ENCODE measurements at regions not wholly inside any gene's neighbourhood (a gene's known extent, or its start where the extent isn't known, plus 50 kb on each side); places are given as distances from the start of the nearest gene placed in this dataset.

DNA sequence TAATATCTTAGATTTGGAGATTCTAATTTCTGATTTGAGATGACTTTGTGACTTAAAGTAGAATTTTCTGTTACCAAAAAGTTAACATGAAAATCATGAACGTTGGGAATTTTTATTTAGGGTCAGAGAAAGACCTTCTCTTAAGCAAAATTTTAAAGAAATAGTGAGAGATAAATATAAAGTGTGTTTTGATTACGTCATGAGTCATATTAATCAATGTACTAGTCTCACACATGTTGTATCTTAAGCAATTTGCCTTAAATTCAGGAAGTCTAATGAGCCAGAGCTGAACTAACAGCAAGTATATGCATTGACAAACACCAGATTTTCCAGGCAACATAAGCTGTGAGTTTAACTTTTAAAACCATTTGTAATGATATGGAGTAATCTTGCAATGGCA is 765.5 kb upstream of the SORCS1 start:
- CTCF ChIA-PET: no interaction called here
- H3K36me3 Mint-ChIP-seq (ENCODE audit: low read depth): no peaks in the 10 kb centered on the region

DNA sequence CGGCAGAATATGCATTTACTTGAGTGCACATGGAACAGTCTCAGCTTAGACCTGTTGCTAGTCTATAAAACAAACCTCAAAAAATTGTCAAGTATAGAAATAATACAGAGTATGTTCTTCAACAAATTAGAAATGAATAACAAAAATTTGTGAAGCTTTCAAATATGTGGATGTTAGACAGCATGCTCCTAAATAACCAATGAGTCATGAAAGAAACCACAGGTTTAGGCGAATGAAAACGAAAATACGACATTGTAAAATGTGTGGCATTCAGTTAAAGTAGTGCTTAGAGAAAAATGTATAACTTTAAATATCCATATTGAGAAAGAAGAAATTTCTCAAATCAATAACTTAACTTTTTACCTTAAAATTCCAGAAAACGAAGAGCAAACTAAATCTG is 760.0 kb upstream of the SORCS1 start:
- no peaks in the 10 kb centered on the region for H3K36me3 Mint-ChIP-seq (ENCODE audit: low read depth)
- no peaks in the 10 kb centered on the region for H3K27me3 Mint-ChIP-seq (ENCODE audit: low read depth)
- ChIA-PET POLR2A (no interaction called here), CTCF (no interaction called here)
- ATAC-seq: no peak
- DNase-seq: no peak
- no peaks in the 10 kb centered on the region for H3K4me1 Mint-ChIP-seq (ENCODE audit: low read depth)
- H3K4me3 Mint-ChIP-seq: no peak overlapping the region
- no peak overlapping the region for H3K27ac Mint-ChIP-seq
- H3K9me3 Mint-ChIP-seq (ENCODE audit: insufficient read depth): peaks cover 5% of the 10 kb centered on the region

More for the DNA sequence above, 765.5 kb upstream of the SORCS1 start:
- DNase-seq (no peak), ATAC-seq (no peak)
- H3K9me3 Mint-ChIP-seq (ENCODE audit: insufficient read depth): no peaks in the 10 kb centered on the region
- no peak overlapping the region for H3K4me3 Mint-ChIP-seq
- no peaks in the 10 kb centered on the region for H3K27me3 Mint-ChIP-seq (ENCODE audit: low read depth)
- no peak overlapping the region for H3K27ac Mint-ChIP-seq
- POLR2A ChIA-PET: no interaction called here
- H3K4me1 Mint-ChIP-seq (ENCODE audit: low read depth): no peaks in the 10 kb centered on the region

DNA sequence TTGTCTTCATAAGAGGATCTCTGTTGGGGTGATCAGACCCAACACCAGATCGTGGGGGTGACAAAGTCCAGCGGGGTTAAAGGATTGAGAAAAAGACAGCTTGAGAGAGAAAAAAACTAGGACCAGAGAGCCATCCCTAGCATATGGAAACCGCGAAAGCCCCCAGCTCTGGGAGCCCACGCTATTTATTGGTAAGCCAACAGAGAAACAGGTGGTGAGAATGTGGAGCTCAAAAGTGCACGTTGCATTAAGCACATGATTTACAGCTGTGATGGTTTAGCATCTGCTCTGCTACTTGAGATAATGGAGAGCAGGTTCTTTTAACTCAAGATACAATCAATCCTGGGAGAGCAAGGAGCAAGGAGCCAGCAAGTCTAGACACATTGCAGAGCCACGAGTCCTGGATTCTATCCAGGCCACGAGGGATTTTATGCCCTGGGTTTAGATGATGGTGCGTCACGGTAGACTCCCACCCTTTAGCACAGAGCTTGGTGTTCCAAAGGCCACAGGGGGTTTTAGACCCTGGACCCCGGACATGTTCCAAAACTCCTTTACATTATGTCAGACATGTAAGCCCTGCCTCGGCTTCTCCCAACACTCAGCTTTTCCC is 755.2 kb upstream of the SORCS1 start:
- CTCF ChIA-PET: no interaction called here
- DNase-seq (no peak), ATAC-seq (no peak)
- POLR2A ChIA-PET: no interaction called here
- Mint-ChIP-seq H3K27me3 (ENCODE audit: low read depth) (peaks cover 6% of the 10 kb centered on the region), H3K9me3 (ENCODE audit: insufficient read depth) (peaks cover 15% of the 10 kb centered on the region), H3K27ac (no peak overlapping the region), H3K4me3 (no peak overlapping the region), H3K4me1 (ENCODE audit: low read depth) (no peaks in the 10 kb centered on the region), H3K36me3 (ENCODE audit: low read depth) (no peaks in the 10 kb centered on the region)

DNA sequence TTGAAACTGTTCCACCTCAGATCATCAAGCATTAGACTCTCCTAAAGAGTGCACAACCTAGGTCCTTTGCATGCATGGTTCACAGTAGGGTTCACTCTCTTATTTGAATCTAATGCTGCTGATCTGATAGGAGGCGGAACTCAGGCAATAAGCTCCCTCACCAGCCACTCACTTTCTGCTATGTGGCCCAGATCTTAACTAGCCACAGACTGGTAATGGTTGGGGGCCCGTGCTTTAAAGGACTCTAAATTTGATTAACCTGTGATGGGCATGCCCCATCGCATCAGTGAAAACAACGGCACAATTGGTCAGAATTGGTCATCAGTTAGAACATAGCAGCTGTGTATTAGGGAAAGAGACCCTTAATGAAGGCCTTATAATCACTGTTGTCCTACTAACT is 753.7 kb upstream of the SORCS1 start:
- no peak for DNase-seq
- Mint-ChIP-seq H3K4me1 (ENCODE audit: low read depth) (no peaks in the 10 kb centered on the region), H3K36me3 (ENCODE audit: low read depth) (no peaks in the 10 kb centered on the region), H3K27ac (no peak overlapping the region), H3K27me3 (ENCODE audit: low read depth) (peaks cover 6% of the 10 kb centered on the region), H3K9me3 (ENCODE audit: insufficient read depth) (peaks cover 15% of the 10 kb centered on the region), H3K4me3 (no peak overlapping the region)
- ATAC-seq: no peak
- POLR2A ChIA-PET: no interaction called here
- CTCF ChIA-PET: no interaction called here

DNA sequence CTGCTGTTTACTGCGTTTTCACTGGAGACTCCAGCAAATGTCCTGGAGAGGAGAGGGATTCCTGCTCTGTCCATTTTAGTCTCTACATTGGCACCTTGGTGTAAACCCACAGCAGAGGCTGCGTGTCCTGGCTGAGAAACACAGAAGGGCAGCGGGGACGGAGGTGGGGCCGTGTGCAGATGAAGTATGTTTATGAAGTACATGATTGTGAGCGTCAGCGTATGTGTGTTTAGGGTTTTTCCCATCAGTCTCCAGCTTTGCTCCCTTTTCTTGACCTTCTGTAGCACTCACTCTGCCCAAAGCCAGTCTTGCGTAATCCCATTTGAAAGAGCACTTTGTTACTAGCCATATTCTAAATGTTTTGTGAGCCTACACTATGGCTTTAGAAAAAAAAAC is 750.7 kb upstream of the SORCS1 start:
- H3K27ac Mint-ChIP-seq: no peak overlapping the region
- ATAC-seq: no peak
- POLR2A ChIA-PET: no interaction called here
- CTCF ChIA-PET: no interaction called here
- no peaks in the 10 kb centered on the region for H3K36me3 Mint-ChIP-seq (ENCODE audit: low read depth)
- H3K4me3 Mint-ChIP-seq: no peak overlapping the region
- H3K27me3 Mint-ChIP-seq (ENCODE audit: low read depth): peaks cover 6% of the 10 kb centered on the region
- no peaks in the 10 kb centered on the region for H3K4me1 Mint-ChIP-seq (ENCODE audit: low read depth)
- peaks cover 15% of the 10 kb centered on the region for H3K9me3 Mint-ChIP-seq (ENCODE audit: insufficient read depth)
- no peak for DNase-seq

DNA sequence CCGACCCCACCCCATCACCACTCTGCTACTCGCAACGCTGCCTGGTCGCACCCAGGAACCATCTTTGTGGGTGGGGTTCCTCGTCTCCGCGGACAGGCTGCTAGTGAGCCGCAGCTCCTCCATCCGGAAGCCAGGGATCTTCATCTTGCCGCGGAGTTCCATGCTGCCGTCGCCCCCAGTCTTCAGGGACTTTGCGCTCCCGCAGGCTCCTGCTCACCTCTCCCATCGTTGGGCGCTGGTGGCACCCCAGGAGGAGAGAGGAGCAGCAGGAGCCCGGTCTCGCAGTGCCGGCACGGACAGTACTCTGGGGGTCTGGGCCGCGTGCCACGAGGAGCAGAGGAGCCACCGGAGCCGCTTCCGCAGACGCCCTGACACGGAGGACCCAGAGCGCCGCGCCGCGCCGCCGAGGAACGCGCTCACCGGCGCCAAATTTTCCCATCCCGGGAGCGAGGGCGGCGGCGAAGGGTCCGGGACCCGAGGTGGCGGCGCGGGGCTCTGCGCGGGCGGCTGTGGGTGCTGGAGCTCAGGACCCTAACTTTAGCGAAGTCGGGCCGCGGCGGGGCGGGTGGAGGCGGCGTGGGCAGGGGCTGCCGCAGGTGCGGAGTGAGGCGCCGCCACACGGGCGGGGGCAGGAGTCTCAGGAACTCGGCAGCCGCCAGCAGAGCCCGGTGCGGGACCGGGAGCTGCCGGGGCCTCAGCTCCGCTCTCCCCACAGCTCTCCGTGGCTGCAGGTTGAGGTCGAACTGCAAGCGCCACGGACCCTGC is 750.1 kb upstream of the SORCS1 start:
- no peaks in the 10 kb centered on the region for H3K36me3 Mint-ChIP-seq (ENCODE audit: low read depth)
- ChIA-PET POLR2A (no interaction called here), CTCF (no interaction called here)
- no peak overlapping the region for H3K4me3 Mint-ChIP-seq
- H3K4me1 Mint-ChIP-seq (ENCODE audit: low read depth): no peaks in the 10 kb centered on the region
- peaks cover 6% of the 10 kb centered on the region for H3K27me3 Mint-ChIP-seq (ENCODE audit: low read depth)
- ATAC-seq (no peak), DNase-seq (no peak)
- peaks cover 12% of the 10 kb centered on the region for H3K9me3 Mint-ChIP-seq (ENCODE audit: insufficient read depth)
- H3K27ac Mint-ChIP-seq: no peak overlapping the region

DNA sequence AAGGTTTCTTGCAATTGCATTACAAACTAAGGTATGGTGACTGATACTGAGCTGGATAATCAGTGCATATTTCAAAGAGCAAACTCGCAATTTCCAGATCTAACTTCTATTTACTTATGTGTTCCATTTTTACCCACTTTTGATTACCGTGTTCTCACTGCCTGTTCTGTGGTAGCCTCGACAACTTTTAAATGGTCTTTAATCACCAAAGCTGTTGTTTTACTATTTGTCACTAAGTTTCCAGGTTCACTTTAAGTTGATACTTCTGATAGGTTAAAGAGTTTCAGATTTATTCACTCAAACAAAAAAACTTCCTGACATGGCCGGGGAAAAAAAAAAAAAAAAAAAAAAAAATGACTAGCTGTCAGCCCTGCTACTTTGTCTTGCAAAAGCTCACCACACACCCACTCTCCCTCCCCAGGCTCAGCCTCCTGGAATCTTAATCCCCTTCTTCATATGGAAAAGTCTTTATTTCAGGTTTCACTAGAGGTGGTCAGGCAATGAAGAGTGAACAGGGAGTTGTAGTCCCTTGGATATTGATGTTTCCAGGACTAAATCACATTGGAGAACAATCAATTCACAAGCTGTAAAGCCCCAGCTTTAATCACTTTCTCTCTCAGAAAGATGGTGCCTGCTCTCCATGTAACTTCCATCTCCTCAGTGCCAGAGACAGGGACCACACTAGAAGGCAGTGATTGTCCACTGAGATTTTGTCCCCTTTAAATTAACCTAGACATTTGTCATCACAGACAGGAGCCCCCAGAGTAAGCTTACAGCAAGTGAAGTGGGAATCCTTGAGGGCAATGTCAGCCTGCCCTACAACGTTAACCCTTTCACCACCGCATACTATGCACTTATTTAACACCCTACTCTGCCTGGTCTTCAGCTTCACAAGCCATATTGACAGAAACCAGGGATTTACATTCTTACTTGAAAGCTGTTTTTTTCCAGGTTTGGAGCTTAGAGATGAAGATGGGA is 749.1 kb upstream of the SORCS1 start:
- Mint-ChIP-seq H3K9me3 (ENCODE audit: insufficient read depth) (peaks cover 2% of the 10 kb centered on the region), H3K4me1 (ENCODE audit: low read depth) (no peaks in the 10 kb centered on the region), H3K27ac (no peak overlapping the region), H3K27me3 (ENCODE audit: low read depth) (peaks cover 6% of the 10 kb centered on the region), H3K4me3 (no peak overlapping the region), H3K36me3 (ENCODE audit: low read depth) (no peaks in the 10 kb centered on the region)
- CTCF ChIA-PET: no interaction called here
- POLR2A ChIA-PET: no interaction called here
- ATAC-seq (no peak), DNase-seq (no peak)

DNA sequence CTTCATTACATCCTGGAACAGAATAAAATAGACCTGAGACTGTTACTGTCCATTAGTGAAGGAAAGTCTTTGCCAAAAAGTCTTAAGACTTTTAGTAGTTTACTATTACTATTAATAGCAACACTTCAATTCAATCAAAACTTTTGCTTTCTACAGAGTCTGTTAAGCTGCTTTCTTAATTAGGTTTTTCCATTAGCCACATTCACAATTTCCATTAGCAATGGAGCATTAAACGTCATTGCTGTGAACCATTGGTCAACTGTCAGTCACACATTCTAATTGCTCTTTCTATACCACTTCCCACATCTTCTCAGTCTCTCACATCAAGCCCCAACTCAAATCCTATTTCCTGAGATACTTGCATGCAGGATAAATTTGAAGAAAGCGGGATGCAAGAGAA is 736.6 kb upstream of the SORCS1 start:
- ATAC-seq: no peak
- CTCF ChIA-PET: no interaction called here
- no peak overlapping the region for H3K27ac Mint-ChIP-seq

DNA sequence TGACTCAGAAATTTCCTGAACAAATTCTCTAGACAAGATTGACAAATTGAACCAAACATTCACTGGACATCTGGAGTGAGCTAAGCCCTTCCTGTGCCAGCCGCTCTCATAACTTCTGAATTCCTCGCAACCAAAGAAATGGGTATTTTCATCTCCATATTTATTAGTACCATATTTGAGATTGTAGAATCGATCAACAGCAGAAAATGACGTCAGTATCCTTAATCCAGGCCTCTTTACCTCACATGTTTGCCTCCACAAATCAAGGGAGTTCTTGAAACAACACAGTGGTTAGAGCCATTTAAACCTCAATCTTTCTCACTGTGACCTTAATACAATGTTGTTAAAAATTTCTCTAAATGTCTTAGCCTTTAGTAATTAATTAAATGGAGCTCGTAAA is 735.6 kb upstream of the SORCS1 start:
- Mint-ChIP-seq H3K27me3 (ENCODE audit: low read depth) (no peaks in the 10 kb centered on the region), H3K27ac (no peak overlapping the region), H3K4me3 (no peak overlapping the region), H3K9me3 (ENCODE audit: insufficient read depth) (peaks cover 6% of the 10 kb centered on the region), H3K36me3 (ENCODE audit: low read depth) (no peaks in the 10 kb centered on the region), H3K4me1 (ENCODE audit: low read depth) (no peaks in the 10 kb centered on the region)
- CTCF ChIA-PET: no interaction called here
- POLR2A ChIA-PET: no interaction called here
- DNase-seq (no peak), ATAC-seq (no peak)

More for the DNA sequence above, 736.6 kb upstream of the SORCS1 start:
- POLR2A ChIA-PET: no interaction called here
- Mint-ChIP-seq H3K4me3 (no peak overlapping the region), H3K9me3 (ENCODE audit: insufficient read depth) (peaks cover 6% of the 10 kb centered on the region), H3K27me3 (ENCODE audit: low read depth) (no peaks in the 10 kb centered on the region), H3K36me3 (ENCODE audit: low read depth) (no peaks in the 10 kb centered on the region), H3K4me1 (ENCODE audit: low read depth) (no peaks in the 10 kb centered on the region)
- DNase-seq: no peak

DNA sequence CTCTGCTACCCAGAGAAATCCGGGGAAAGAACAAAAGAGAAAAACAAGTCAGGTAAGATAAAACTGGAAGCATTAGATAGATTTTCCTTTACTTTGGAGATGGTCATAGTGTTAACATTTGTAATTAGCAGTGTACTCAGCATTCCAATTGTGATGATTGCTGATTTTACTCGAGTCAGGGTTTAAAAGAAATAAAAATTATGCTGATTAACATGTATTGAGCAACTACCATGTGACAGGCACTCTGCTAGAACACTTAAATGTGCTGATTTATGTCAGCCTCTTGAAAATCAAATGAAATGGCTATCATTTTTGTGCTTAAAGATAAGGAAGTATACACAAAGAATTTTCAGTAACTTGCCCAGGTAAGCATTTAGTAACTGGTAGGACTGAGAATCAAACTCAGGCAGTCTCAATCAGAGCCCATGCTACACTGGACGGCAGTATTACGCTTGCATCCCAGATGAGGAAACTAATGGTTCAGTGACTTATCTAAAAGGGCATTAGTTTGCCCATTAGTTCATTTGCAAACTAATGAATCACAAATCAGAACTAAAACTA is 735.1 kb upstream of the SORCS1 start:
- no peaks in the 10 kb centered on the region for H3K27me3 Mint-ChIP-seq (ENCODE audit: low read depth)
- CTCF ChIA-PET: no interaction called here
- H3K27ac Mint-ChIP-seq: no peak overlapping the region
- ATAC-seq (no peak), DNase-seq (no peak)
- H3K9me3 Mint-ChIP-seq (ENCODE audit: insufficient read depth): peaks cover 6% of the 10 kb centered on the region
- no peaks in the 10 kb centered on the region for H3K4me1 Mint-ChIP-seq (ENCODE audit: low read depth)
- POLR2A ChIA-PET: no interaction called here
- H3K4me3 Mint-ChIP-seq: no peak overlapping the region
- H3K36me3 Mint-ChIP-seq (ENCODE audit: low read depth): no peaks in the 10 kb centered on the region

DNA sequence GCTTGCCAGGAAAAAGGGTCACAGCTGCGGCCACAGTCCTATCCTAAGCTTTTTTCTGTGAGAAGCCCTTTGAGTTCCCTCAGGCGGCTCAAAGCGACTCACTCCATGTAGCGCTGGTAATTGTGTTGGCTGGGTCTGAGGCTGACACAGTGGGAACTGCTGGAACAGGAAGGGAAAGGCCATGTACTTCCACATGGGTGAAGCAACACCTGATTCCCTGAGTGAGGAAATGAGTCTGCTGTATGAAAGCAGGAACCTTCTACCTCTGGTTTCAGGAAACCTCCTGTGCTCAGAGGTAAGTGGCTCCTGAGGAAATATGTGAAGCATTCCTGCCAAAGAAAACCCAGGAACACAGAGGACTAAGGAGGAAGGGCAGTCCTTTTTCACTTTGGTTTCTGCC is 734.6 kb upstream of the SORCS1 start:
- CTCF ChIA-PET: no interaction called here
- Mint-ChIP-seq H3K9me3 (ENCODE audit: insufficient read depth) (peaks cover 6% of the 10 kb centered on the region), H3K36me3 (ENCODE audit: low read depth) (no peaks in the 10 kb centered on the region), H3K4me1 (ENCODE audit: low read depth) (no peaks in the 10 kb centered on the region), H3K4me3 (no peak overlapping the region), H3K27ac (no peak overlapping the region), H3K27me3 (ENCODE audit: low read depth) (no peaks in the 10 kb centered on the region)
- POLR2A ChIA-PET: no interaction called here
- DNase-seq (no peak), ATAC-seq (no peak)

DNA sequence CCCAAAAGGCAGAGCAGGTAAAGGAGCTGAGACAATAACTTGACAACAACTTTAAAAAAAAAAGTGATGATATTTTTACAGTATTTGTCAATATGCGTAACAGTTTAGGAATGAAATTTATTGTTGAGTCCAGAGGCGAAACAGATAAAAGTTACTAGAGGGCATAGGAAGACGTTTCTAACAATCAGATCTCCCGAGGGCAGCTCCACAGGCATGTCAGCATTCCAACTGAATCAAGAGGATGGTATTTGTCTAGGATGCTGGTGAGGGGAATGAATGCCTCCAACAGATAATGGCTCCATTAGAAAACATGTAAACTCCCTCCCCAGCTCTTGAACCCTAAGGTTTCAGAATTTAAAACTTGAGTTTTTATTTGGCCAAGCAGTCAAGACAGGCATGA is 733.9 kb upstream of the SORCS1 start:
- Mint-ChIP-seq H3K9me3 (ENCODE audit: insufficient read depth) (peaks cover 6% of the 10 kb centered on the region), H3K27ac (no peak overlapping the region), H3K4me3 (no peak overlapping the region), H3K36me3 (ENCODE audit: low read depth) (no peaks in the 10 kb centered on the region), H3K27me3 (ENCODE audit: low read depth) (no peaks in the 10 kb centered on the region), H3K4me1 (ENCODE audit: low read depth) (no peaks in the 10 kb centered on the region)
- no peak for ATAC-seq
- DNase-seq: no peak
- ChIA-PET CTCF (no interaction called here), POLR2A (no interaction called here)

Measured in activated CD8-positive, alpha-beta T cell treated with anti-CD3 and anti-CD28 coated beads, Interleukin-2, amount 10 ng/mL, durations not matched to agents 7 days and 5 days (primary cell).